Midbrain (tissue), 1 donor: ENCODE measurements at regions not wholly inside any gene's neighbourhood (a gene's known extent, or its start where the extent isn't known, plus 50 kb on each side); places are given as distances from the start of the nearest gene placed in this dataset.

ENCODE experiments used
- DNase-seq: peaks from one replicate; lab custom pipeline; 2025; lab: John Stamatoyannopoulos, UW

GRCh38 chr3:188064831-188065493 lies 89.0 kb upstream of the LPP start:
- no peak for DNase-seq

- no peak for DNase-seq
Observed at GRCh38 chr3:188066141-188066540, 87.8 kb upstream of the LPP start.

DNA sequence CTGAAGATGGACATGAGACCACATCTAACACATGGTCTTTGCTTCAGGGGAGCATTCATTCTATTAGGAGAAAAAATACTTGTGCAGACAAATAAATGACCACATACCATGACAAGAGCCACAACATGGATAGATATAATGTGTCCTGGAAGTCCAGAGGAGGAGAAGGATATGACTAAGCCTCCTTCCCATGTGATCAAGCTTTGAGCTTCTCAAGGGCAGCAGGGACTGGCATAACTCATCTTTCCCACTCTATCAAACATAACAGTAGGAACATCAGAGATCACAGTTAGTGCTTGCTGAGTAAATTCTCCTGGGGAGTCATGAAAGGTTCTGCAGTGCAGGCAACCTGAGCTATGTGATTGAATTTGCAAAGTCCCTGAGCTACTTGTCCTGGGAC lies 86.0 kb upstream of the LPP start:
- no peak for DNase-seq

- DNase-seq: no peak
Observed at GRCh38 chr3:188068342-188068741, 85.6 kb upstream of the LPP start.

GRCh38 chr3:188071636-188072035 lies 82.3 kb upstream of the LPP start:
- no peak for DNase-seq

DNA sequence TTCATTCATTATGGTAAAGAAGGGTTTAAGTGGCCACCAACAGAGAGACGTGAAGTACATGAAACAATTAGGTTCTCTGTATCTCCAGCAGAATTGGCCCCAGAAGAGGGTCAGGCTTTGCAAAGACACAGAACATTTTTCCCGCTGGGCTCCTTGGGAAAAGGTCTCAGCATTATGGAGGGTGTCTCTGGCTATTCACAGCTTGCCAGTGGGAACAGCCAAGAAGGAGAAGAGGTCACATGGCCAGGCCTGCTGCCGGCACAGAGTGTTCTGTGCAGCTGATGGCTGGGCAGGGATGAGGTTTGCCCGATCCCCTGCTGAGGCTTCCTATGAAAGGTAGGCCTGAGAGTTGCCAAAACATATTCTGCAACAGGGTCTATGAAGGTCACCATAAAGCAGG lies 77.8 kb upstream of the LPP start:
- peak; percentile 69 for DNase-seq

DNA sequence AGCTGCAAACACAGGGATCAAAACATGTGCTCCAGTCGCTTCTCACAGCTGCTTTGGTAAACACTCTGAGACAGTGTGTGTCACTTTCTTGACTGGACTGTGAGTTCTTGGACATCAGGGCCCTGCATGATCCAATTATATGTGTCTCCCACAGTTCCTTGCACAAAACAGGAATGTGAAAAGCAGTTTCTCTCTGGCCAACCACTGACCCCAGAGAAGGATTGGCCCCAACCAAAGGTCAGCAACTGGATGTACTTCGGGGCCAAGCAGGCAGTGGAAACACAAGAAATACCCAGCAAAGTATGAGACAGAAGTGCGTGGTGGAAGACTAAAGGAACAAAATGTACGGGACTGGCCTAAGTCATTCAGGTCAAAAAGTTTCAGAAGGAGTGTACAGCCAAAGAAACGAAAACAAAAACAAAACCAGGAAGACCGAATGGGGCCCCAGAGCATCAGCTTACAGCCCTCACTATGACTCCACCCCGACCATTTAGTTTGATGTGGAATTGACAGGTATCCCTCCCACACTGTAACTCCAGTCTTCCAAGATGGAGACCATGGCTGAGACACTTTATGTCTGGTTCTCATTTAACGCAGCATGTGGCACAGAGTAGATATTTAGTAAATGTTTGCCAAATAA lies 76.7 kb upstream of the LPP start:
- DNase-seq: no peak

- no peak for DNase-seq
Observed at GRCh38 chr3:188080091-188080490, 73.9 kb upstream of the LPP start.

DNA sequence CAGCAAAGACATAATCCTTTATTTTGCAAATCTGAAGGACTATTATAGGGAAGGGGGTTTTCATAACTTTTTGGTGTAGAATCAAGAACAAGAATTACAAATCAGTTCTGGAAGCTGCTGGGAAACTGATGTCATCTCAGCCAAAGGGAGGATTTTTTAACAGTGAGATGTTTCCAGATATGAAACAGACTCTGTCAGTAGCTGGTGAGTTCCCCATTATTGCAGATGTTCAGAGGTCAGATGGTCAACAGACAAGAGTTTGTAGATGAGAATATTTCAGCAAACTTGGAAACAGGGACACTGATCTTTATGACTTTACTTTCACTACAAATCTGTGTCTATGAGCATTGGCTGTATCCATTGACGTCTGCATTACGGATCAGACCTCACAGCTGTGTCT lies 71.9 kb upstream of the LPP start:
- no peak for DNase-seq

DNA sequence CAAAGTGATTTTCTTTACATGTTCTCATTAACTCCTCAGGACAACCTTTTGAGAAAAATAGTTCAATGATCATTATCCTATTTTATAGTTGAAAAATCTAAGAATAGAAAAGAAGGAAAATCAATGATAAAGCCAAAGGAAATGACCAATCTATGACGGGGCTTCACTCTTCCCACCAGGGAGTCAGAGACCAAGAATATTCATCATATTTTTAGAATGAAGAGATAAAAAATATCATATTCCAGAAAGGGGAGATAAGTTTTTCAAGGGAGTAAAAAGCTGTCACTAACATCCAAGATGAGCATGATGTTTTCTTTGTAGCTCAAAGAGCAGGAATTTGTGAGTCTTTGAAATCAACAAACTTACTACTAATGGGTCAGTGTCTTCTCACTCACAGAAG lies 71.5 kb upstream of the LPP start:
- DNase-seq: no peak

DNA sequence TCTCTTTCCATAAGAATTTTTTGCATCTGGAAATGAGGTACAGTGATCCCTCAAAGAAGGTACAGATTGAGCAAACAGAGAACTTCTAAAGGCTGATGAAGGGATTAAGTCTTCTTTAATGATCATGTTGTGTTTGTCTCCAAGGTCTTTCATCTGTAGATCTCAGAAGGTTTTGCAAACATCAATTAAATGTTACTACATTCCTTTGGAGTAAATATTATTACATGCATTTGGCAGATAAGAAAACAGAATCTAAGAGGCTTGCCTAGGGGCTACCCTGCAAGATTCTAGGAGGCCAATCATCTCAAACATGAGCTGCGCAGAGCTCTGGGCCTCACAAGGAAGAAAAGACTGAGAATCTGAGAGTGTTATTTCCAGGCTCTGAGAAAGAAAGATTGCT lies 70.9 kb upstream of the LPP start:
- DNase-seq: no peak

DNA sequence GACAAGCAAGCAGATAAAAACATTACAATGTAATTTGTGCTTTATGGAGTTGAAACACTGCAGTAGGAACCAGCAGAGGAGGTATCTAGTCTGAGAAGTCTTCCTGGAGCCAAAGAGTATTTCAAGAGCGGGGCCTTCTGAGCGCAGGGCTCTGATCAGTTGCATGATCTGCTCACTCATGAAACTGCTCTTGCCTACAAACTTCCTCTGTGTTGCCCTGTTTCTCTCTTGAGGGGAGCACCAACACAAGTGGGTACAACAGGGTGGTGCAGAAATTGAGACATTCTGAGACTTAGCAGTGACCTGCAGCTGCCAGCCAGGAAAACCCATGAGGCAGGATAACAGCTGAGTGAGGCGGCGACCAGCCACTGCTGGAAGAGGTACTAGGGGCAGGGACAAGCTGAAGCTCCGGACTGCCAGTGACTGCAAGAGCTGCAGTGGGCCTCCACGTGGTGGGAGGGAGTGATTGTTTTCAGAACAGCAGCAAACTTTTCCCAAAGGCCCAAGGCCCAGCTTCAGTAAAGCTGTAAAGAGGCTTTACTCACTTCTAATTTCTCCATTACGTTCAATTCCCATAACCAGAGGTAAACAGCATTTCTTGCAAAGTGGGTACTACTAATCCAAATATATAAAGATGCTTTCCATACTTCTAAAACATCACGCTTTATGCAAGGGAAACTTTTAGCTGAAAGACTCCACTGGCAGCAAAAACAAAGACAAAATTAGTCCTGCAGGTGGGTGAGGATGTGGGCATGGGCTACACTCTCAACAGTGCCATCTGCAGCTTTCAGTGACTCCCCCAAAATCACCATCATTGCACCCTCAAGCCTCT lies 69.0 kb upstream of the LPP start:
- no peak for DNase-seq

GRCh38 chr3:188085584-188086560 lies 68.1 kb upstream of the LPP start:
- DNase-seq: no peak

- DNase-seq: no peak
Observed at GRCh38 chr3:188088948-188089685, 64.8 kb upstream of the LPP start.

- DNase-seq: no peak
Observed at GRCh38 chr3:188090620-188091309, 63.2 kb upstream of the LPP start.

GRCh38 chr3:188091746-188092145 lies 62.2 kb upstream of the LPP start:
- no peak for DNase-seq

DNA sequence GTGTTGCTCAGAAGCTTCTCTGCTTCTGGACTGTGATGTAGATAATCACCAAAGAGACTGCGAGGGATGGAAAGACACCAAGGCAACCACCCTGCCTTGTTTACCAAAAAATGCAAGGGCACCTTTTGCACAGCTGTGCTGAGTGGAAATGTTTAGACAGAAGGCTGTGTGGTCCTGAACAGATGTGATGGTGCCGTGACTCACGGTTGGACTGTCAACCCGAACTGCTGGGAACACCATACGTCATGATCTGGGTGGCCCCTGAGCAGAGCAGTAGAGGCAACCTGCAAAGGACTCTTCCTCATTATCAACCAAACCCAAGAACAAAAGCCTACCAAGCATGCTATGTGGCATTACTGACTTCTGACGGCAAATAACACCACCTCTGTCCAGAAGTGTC lies 61.3 kb upstream of the LPP start:
- DNase-seq: no peak

DNA sequence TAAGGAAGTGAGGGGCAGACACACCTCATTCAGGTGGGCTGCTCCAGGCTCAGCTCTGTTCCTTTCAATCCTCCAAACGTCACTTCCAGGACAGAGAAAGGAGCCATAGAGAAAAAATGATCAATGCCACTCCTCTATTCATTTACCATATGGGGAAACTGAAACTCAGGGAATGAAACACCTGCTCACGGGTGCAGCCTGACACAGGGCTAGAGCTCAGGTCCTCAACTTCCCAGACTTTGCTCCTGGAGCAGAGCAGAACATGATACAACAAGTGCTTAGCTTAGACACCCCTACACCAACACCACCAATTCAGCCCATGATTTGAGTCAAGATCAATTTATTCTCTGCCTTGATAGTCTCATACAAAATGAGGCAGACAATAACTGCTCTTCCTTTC lies 58.5 kb upstream of the LPP start:
- no peak for DNase-seq

DNA sequence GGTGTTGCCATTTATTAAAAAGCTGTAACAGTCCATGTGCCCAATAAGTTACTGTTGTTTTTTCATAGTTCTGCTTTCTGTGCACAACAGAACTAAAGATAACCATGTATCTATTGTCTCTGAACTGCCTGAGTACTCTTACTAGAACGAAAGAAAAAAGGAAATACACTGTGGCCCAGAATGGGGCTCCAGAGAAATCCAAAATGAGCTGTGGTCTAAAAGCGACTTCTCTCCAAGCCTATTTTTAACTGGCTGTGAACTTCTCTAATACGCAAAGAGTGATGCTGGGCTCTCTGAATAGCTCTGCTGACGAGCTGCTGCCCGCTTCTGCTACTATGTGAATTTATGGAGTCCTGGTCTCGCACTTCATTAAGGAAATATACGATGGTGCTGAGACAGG lies 56.2 kb upstream of the LPP start:
- DNase-seq: peak; percentile 8

- DNase-seq: no peak
Observed at GRCh38 chr3:188099907-188100306, 54.0 kb upstream of the LPP start.
